Upper lobe of left lung (tissue), 6 donors: ENCODE measurements at regions not wholly inside any gene's neighbourhood (a gene's known extent, or its start where the extent isn't known, plus 50 kb on each side); places are given as distances from the start of the nearest gene placed in this dataset.

Experiments
- ATAC-seq, 2 donors: fragments of 200-7000 bp; cut with Tn5 transposase; one replicate each; pipeline ENCODE4 v1.9.1; 2022; ENCODE audit warnings: mild to moderate bottlenecking in 2 of 2, moderate library complexity in 2 of 2; ENCODE audit not compliant: low FRiP score in 2 of 2
- DNase-seq, 2 donors: peaks; one replicate each; pipeline ENCODE4 v3.0.0-alpha.2; 2019 to 2020
- H3K27ac ChIP-seq, 4 donors: fragments of 200-600 bp; sonication (generic); one replicate each; pipeline ENCODE4 v1.5.1; 2016 to 2019
- H3K27me3 ChIP-seq, 4 donors: fragments of 200-600 bp; sonication (generic); one replicate each; pipeline ENCODE4 v1.5.1; 2017 to 2019
- H3K36me3 ChIP-seq, 4 donors: fragments of 200-600 bp; sonication (generic); one replicate each; pipeline ENCODE4 v1.5.1; 2016 to 2019
- H3K4me1 ChIP-seq, 4 donors: fragments of 200-600 bp; sonication (generic); one replicate each; pipeline ENCODE4 v1.5.1; 2018 to 2019
- H3K4me3 ChIP-seq, 4 donors: fragments of 200-600 bp; sonication (generic); one replicate each; pipeline ENCODE4 v1.5.1; 2017 to 2019; ENCODE audit warnings: mild to moderate bottlenecking in 2 of 4, moderate library complexity in 1 of 4
- H3K9me3 ChIP-seq, 4 donors: fragments of 200-600 bp; sonication (generic); one replicate each; pipeline ENCODE4 v1.5.1; 2018 to 2019
- CTCF ChIP-seq, 6 experiments: fragments of 450-650 bp in 4 of 6; fragments of 200-600 bp in 2 of 6; sonication (generic) in 2 of 6; IDR thresholded peaks; one replicate each; pipeline ENCODE4 v1.5.1; 2016 to 2019; ENCODE audit warnings: antibody characterized with exemption in 6 of 6
- EP300 ChIP-seq, 4 donors: sonication (generic); formaldehyde crosslinking; IDR thresholded peaks; one replicate each; pipeline ENCODE4 v1.5.1; 2017; ENCODE audit warnings: antibody characterized with exemption in 4 of 4, control low read depth in 2 of 4
- POLR2A ChIP-seq, 4 donors: fragments of 450-650 bp; IDR thresholded peaks; one replicate each; pipeline ENCODE4 v1.5.1; 2016 to 2017; ENCODE audit warnings: antibody characterized with exemption in 4 of 4, mild to moderate bottlenecking in 2 of 4
- POLR2AphosphoS5 ChIP-seq, 2 donors: sonication (generic); formaldehyde crosslinking; IDR thresholded peaks; one replicate each; pipeline ENCODE4 v1.5.1; 2017; ENCODE audit warnings: antibody characterized with exemption in 2 of 2
- WGBS, 2 donors: methylation state at CpG; one replicate each; pipeline ENCODE4 v1.1.5; 2017 to 2018; 5-methylcytosine and 5-hydroxymethylcytosine counted together
- donor health status: DM: no; HTN: no; CAD: no; lungs with moderate emphysema.
- donor health status: DM: no; HTN: yes; CAD: no; lungs with severe emphysema.

GRCh38 chr18:47547539-47548202, 296.2 kb upstream of the SKOR2 start:
- DNase-seq: no peak
- Histone ChIP-seq H3K4me3 (no peak overlapping the region), H3K27ac (no peak overlapping the region), H3K9me3 (no peaks in the 10 kb centered on the region), H3K36me3 (no peaks in the 10 kb centered on the region), H3K27me3 (no peaks in the 10 kb centered on the region), H3K4me1 (no peaks in the 10 kb centered on the region)
- TF ChIP-seq POLR2AphosphoS5 (IDR thresholded peaks at IDR 0.05): no peak
- no peak for TF ChIP-seq POLR2A (IDR thresholded peaks at IDR 0.05)
- TF ChIP-seq CTCF (IDR thresholded peaks at IDR 0.05): no peak
- no peak for TF ChIP-seq EP300 (IDR thresholded peaks at IDR 0.05)
- ATAC-seq: no peak
- WGBS, 2 donors: 81 to 91% methylated on average over 6 of the region's 6 CpGs

GRCh38 chr18:47545613-47546012, 294.2 kb upstream of the SKOR2 start:
- DNase-seq: no peak
- no peaks in the 10 kb centered on the region for H3K36me3 ChIP-seq
- ATAC-seq: no peak
- WGBS, 2 donors: 65 to 66% methylated on average over 6 of the region's 6 CpGs
- no peaks in the 10 kb centered on the region for H3K27me3 ChIP-seq
- no peaks in the 10 kb centered on the region for H3K4me1 ChIP-seq
- TF ChIP-seq CTCF (IDR thresholded peaks at IDR 0.05) (no peak), POLR2AphosphoS5 (IDR thresholded peaks at IDR 0.05) (no peak), POLR2A (IDR thresholded peaks at IDR 0.05) (no peak), EP300 (IDR thresholded peaks at IDR 0.05) (no peak)
- H3K9me3 ChIP-seq: no peaks in the 10 kb centered on the region
- H3K27ac ChIP-seq: no peak overlapping the region
- no peak overlapping the region for H3K4me3 ChIP-seq

- 69 to 81% methylated on average over 3 of the region's 3 CpGs for WGBS, 2 donors
- TF ChIP-seq CTCF (IDR thresholded peaks at IDR 0.05): no peak
- TF ChIP-seq POLR2AphosphoS5 (IDR thresholded peaks at IDR 0.05): no peak
- TF ChIP-seq EP300 (IDR thresholded peaks at IDR 0.05): no peak
- TF ChIP-seq POLR2A (IDR thresholded peaks at IDR 0.05): no peak
These were observed 291.6 kb upstream of the SKOR2 start for GRCh38 chr18:47543080-47543479.

GRCh38 chr18:47542551-47542950, 291.1 kb upstream of the SKOR2 start:
- WGBS, 2 donors: 55 to 66% methylated on average over 2 of the region's 2 CpGs

More at GRCh38 chr18:47543080-47543479, 291.6 kb upstream of the SKOR2 start:
- no peaks in the 10 kb centered on the region for H3K9me3 ChIP-seq
- ATAC-seq: no peak
- H3K27me3 ChIP-seq: no peaks in the 10 kb centered on the region
- no peaks in the 10 kb centered on the region for H3K4me1 ChIP-seq
- DNase-seq: no peak
- H3K27ac ChIP-seq: no peak overlapping the region
- no peak overlapping the region for H3K4me3 ChIP-seq
- no peaks in the 10 kb centered on the region for H3K36me3 ChIP-seq

More at GRCh38 chr18:47542551-47542950, 291.1 kb upstream of the SKOR2 start:
- Histone ChIP-seq H3K27ac (no peak overlapping the region), H3K4me1 (no peaks in the 10 kb centered on the region), H3K36me3 (no peaks in the 10 kb centered on the region), H3K27me3 (no peaks in the 10 kb centered on the region), H3K9me3 (no peaks in the 10 kb centered on the region), H3K4me3 (no peak overlapping the region)
- ATAC-seq (no peak), DNase-seq (no peak)
- TF ChIP-seq CTCF (IDR thresholded peaks at IDR 0.05) (no peak), POLR2AphosphoS5 (IDR thresholded peaks at IDR 0.05) (no peak), POLR2A (IDR thresholded peaks at IDR 0.05) (no peak), EP300 (IDR thresholded peaks at IDR 0.05) (no peak)
